ENCODE measurements at regions not wholly inside any gene's neighbourhood (a gene's known extent, or its start where the extent isn't known, plus 50 kb on each side); places are given as distances from the start of the nearest gene placed in this dataset.

- TF ChIP-seq, protein P1, sequence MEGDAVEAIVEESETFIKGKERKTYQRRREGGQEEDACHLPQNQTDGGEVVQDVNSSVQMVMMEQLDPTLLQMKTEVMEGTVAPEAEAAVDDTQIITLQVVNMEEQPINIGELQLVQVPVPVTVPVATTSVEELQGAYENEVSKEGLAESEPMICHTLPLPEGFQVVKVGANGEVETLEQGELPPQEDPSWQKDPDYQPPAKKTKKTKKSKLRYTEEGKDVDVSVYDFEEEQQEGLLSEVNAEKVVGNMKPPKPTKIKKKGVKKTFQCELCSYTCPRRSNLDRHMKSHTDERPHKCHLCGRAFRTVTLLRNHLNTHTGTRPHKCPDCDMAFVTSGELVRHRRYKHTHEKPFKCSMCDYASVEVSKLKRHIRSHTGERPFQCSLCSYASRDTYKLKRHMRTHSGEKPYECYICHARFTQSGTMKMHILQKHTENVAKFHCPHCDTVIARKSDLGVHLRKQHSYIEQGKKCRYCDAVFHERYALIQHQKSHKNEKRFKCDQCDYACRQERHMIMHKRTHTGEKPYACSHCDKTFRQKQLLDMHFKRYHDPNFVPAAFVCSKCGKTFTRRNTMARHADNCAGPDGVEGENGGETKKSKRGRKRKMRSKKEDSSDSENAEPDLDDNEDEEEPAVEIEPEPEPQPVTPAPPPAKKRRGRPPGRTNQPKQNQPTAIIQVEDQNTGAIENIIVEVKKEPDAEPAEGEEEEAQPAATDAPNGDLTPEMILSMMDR (IDR thresholded peaks at IDR 0.05), result no peak
- TF ChIP-seq POLR2A (IDR thresholded peaks at IDR 0.05), result no peak
Measured at GRCh38 chr9:16282718-16283117, 587.8 kb downstream of the BNC2 start.

Data from adrenal gland (tissue), 5 donors.